ENCODE measurements at regions not wholly inside any gene's neighbourhood (a gene's known extent, or its start where the extent isn't known, plus 50 kb on each side); places are given as distances from the start of the nearest gene placed in this dataset.

GRCh38 chr6:165827190-165827518 is 164.1 kb upstream of the PDE10A start:
- Histone ChIP-seq H3K4me3 (replicated peaks in 1 of 3; ENCODE audit: insufficient read depth in 1 of 3, low read depth in 2 of 3, low read length in 3 of 3) (no peak overlapping the region), H3K27ac (ENCODE audit: extremely low read length, insufficient read depth, low read length) (no peak overlapping the region), H3K27me3 (ENCODE audit: control insufficient read depth in 1 of 2, insufficient read depth in 2 of 2, low read length in 2 of 2) (peaks cover 0 to 35% of the 10 kb centered on the region in 2 experiments; a peak in 3 of 5 replicates), H3K4me2 (ENCODE audit: low read depth, low read length) (no peak overlapping the region), H3K9ac (ENCODE audit: insufficient read depth, low read depth, low read length) (no peak overlapping the region), H3K9me3 (ENCODE audit: low read length) (no peaks in the 10 kb centered on the region), H4K20me1 (ENCODE audit: insufficient read depth, low read length) (no peaks in the 10 kb centered on the region), H3K79me2 (ENCODE audit: insufficient read depth, low read length) (no peaks in the 10 kb centered on the region), H2AFZ (ENCODE audit: low read length) (no peak overlapping the region), H3K36me3 (replicated peaks in 1 of 2; ENCODE audit: control insufficient read depth in 1 of 2, insufficient read depth in 2 of 2, low read length in 2 of 2) (no peaks in the 10 kb centered on the region), H3K4me1 (ENCODE audit: insufficient read depth, low read length) (no peaks in the 10 kb centered on the region)
- no peak for ATAC-seq
- no peak for DNase-seq (ENCODE audit: low spot score)
- 27% methylated on average over 15 of the region's 19 CpGs for WGBS (ENCODE audit: low lambda C conversion rate)
- TF ChIP-seq KAT7 (CRISPR knock-in tag; IDR thresholded peaks at IDR 0.05; ENCODE audit: borderline replicate concordance) (no peak), CC2D1A (CRISPR knock-in tag; IDR thresholded peaks at IDR 0.05) (no peak), EHMT2 (IDR thresholded peaks at IDR 0.05; ENCODE audit: borderline replicate concordance, low read depth, low read length) (no peak), ZNF468 (CRISPR knock-in tag; IDR thresholded peaks at IDR 0.05) (no peak), FOXM1 (CRISPR knock-in tag; IDR thresholded peaks at IDR 0.05) (no peak), ZNF564 (CRISPR knock-in tag; IDR thresholded peaks at IDR 0.05) (no peak), ZNF572 (CRISPR knock-in tag; IDR thresholded peaks at IDR 0.05) (no peak), ZSCAN12 (CRISPR knock-in tag; IDR thresholded peaks at IDR 0.05) (no peak), HMG20B (CRISPR knock-in tag; conservative IDR thresholded peaks at IDR 0.05) (no peak), KDM2A (CRISPR knock-in tag; IDR thresholded peaks at IDR 0.05; ENCODE audit: borderline replicate concordance, low read depth) (no peak), MED8 (CRISPR knock-in tag; IDR thresholded peaks at IDR 0.05; ENCODE audit: insufficient replicate concordance) (no peak), ZNF383 (CRISPR knock-in tag; IDR thresholded peaks at IDR 0.05; ENCODE audit: borderline replicate concordance) (no peak), GFI1 (CRISPR knock-in tag; IDR thresholded peaks at IDR 0.05; ENCODE audit: borderline replicate concordance) (no peak), SP140L (CRISPR knock-in tag; IDR thresholded peaks at IDR 0.05; ENCODE audit: borderline replicate concordance) (no peak), TP53 (CRISPR knock-in tag; conservative IDR thresholded peaks at IDR 0.05) (no peak), MAFF (IDR thresholded peaks at IDR 0.05; ENCODE audit: low read depth, low read length) (no peak)
- no TSS peak for BruUV-seq (replicated peaks)
- ChIA-PET POLR2A (no interaction called here), CTCF (ENCODE audit: low intra/inter-chr PET ratio, low total read pairs) (no interaction called here)
- no peak for FAIRE-seq
- intact Hi-C loops (cut with micrococcal nuclease; ENCODE audit: unreplicated experiment): no loop called here
- in situ Hi-C loops (cut with HindIII; ENCODE audit: extremely low pct_ligation_motif_present, low pct_unique_long_range_greater_than_20kb): no loop called here
